Thyroid gland (tissue), 4 donors: ENCODE measurements at regions not wholly inside any gene's neighbourhood (a gene's known extent, or its start where the extent isn't known, plus 50 kb on each side); places are given as distances from the start of the nearest gene placed in this dataset.

Source experiments
- POLR2A ChIP-seq, 2 donors: fragments of 450-650 bp; IDR thresholded peaks; one replicate each; pipeline ENCODE4 v1.6.1; 2017; ENCODE audit warnings: antibody characterized with exemption in 2 of 2, mild to moderate bottlenecking in 2 of 2, moderate library complexity in 1 of 2
- TF ChIP-seq, protein P1 (sequence below), 6 experiments: fragments of 200-600 bp in 3 of 6; fragments of 450-650 bp in 3 of 6; sonication (generic) in 3 of 6; IDR thresholded peaks; one replicate each; pipeline ENCODE4 v1.5.1; 2016 to 2019; ENCODE audit warnings: antibody characterized with exemption in 6 of 6, mild to moderate bottlenecking in 2 of 6, inconsistent platforms in 1 of 6, moderate library complexity in 1 of 6

GRCh38 chr13:72313546-72313945, 413.9 kb downstream of the MZT1 start:
- TF ChIP-seq, protein P1, sequence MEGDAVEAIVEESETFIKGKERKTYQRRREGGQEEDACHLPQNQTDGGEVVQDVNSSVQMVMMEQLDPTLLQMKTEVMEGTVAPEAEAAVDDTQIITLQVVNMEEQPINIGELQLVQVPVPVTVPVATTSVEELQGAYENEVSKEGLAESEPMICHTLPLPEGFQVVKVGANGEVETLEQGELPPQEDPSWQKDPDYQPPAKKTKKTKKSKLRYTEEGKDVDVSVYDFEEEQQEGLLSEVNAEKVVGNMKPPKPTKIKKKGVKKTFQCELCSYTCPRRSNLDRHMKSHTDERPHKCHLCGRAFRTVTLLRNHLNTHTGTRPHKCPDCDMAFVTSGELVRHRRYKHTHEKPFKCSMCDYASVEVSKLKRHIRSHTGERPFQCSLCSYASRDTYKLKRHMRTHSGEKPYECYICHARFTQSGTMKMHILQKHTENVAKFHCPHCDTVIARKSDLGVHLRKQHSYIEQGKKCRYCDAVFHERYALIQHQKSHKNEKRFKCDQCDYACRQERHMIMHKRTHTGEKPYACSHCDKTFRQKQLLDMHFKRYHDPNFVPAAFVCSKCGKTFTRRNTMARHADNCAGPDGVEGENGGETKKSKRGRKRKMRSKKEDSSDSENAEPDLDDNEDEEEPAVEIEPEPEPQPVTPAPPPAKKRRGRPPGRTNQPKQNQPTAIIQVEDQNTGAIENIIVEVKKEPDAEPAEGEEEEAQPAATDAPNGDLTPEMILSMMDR (IDR thresholded peaks at IDR 0.05): no peak
- no peak for TF ChIP-seq POLR2A (IDR thresholded peaks at IDR 0.05)
